K562 (cell line): ENCODE measurements at regions not wholly inside any gene's neighbourhood (a gene's known extent, or its start where the extent isn't known, plus 50 kb on each side); places are given as distances from the start of the nearest gene placed in this dataset.

Experiments
- ATAC-seq: fragments of 200-7000 bp; cut with Tn5 transposase; 3 replicates; pipeline ENCODE4 v1.9.1; 2020; ENCODE audit warnings: moderate library complexity
- BruUV-seq: library from RNA; stranded (reverse); fragments of 400-500 nt; replicated peaks from 2 replicates; lab custom pipeline; 2021; lab: Mats Ljungman, UMichigan
- CTCF ChIA-PET: fragments of 300-600 bp; formaldehyde crosslinking; extraction: SDS; loops from one replicate; lab custom pipeline; 2021; ENCODE audit warnings: low intra/inter-chr PET ratio; lab: Yijun Ruan, JAX
- POLR2A ChIA-PET: fragments of 300-600, 350-650 bp; sonication (Branson Sonifier 250); formaldehyde crosslinking; extraction: SDS; loops from one replicate; lab custom pipeline; 2021; ENCODE audit warnings: antibody characterized with exemption, inconsistent platforms; lab: Yijun Ruan, JAX
- DNase-seq, 4 experiments: peaks; one replicate each; pipeline versions ENCODE4 v3.0.0 to v3.0.0-alpha.2; 2011 to 2018; ENCODE audit warnings: low spot score in 3 of 4, mixed read lengths in 3 of 4; ENCODE audit errors: extremely low read depth in 1 of 4
- FAIRE-seq: peaks from 2 replicates; lab custom pipeline; 2011; peaks lifted over from hg19 to GRCh38; lab: Jason Lieb, UNC
- H2AFZ ChIP-seq: 2 replicates; pipeline ENCODE4 v1.6.0; 2011; ENCODE audit warnings: low read depth, low read length, control low read depth, inconsistent platforms
- H3K27ac ChIP-seq: fragments of 200-600 bp; 3 replicates; pipeline ENCODE4 v1.8.0; 2011; ENCODE audit warnings: low read depth, mild to moderate bottlenecking, control low read depth, inconsistent platforms, low read length, moderate library complexity, mixed read lengths; ENCODE audit errors: extremely low read depth
- H3K27me3 ChIP-seq, 2 experiments: fragments of 300-600 bp in 1 of 2; 2 replicates in 1 of 2; 3 replicates in 1 of 2; pipeline versions ENCODE4 v1.6.0 to v1.8.0; 2011; ENCODE audit warnings: inconsistent platforms in 2 of 2, low read length in 2 of 2, mild to moderate bottlenecking in 1 of 2, mixed read lengths in 1 of 2, moderate library complexity in 1 of 2; ENCODE audit not compliant: control insufficient read depth in 2 of 2, insufficient read depth in 2 of 2
- H3K36me3 ChIP-seq: fragments of 300-600 bp; 3 replicates; pipeline ENCODE4 v1.8.0; 2011; ENCODE audit warnings: mild to moderate bottlenecking, low read length, inconsistent platforms; ENCODE audit not compliant: control insufficient read depth, insufficient read depth
- H3K4me1 ChIP-seq, 2 experiments: fragments of 200-600 bp in 1 of 2; replicated peaks in 1 of 2; 2 replicates in 1 of 2; 3 replicates in 1 of 2; pipeline versions ENCODE4 v1.5.1 to v1.8.0; 2011; ENCODE audit warnings: inconsistent platforms in 2 of 2, low read length in 2 of 2, mild to moderate bottlenecking in 1 of 2, mixed read lengths in 1 of 2, moderate library complexity in 1 of 2; ENCODE audit not compliant: control insufficient read depth in 2 of 2, insufficient read depth in 2 of 2
- H3K4me2 ChIP-seq: 2 replicates; pipeline ENCODE4 v1.6.1; 2011; ENCODE audit warnings: low read length, control low read depth, inconsistent platforms, mixed read lengths; ENCODE audit not compliant: insufficient read depth
- H3K4me3 ChIP-seq: fragments of 200-600 bp; sonication (generic), shearing (Covaris generic); 2 replicates; pipeline ENCODE4 v1.5.1; 2016; ENCODE audit warnings: control low read depth, inconsistent platforms
- H3K79me2 ChIP-seq: fragments of 200-600 bp; 3 replicates; pipeline ENCODE4 v1.8.0; 2011; ENCODE audit warnings: low read length, inconsistent platforms; ENCODE audit not compliant: control insufficient read depth, insufficient read depth
- H3K9ac ChIP-seq, 2 experiments: 2 replicates each; pipeline versions ENCODE4 v1.6.0 to v1.6.1; 2011; ENCODE audit warnings: low read depth in 2 of 2, low read length in 2 of 2, control low read depth in 1 of 2, inconsistent platforms in 1 of 2, mild to moderate bottlenecking in 1 of 2, mixed read lengths in 1 of 2; ENCODE audit not compliant: insufficient read depth in 1 of 2
- H3K9me1 ChIP-seq: one replicate; pipeline ENCODE4 v1.6.0; 2011; ENCODE audit warnings: inconsistent platforms, mild to moderate bottlenecking, low read length, moderate library complexity; ENCODE audit not compliant: control insufficient read depth, insufficient read depth
- H3K9me3 ChIP-seq: replicated peaks from 2 replicates; pipeline ENCODE4 v1.5.1; 2011; ENCODE audit warnings: low read depth, low read length, inconsistent platforms; ENCODE audit not compliant: control insufficient read depth, insufficient read depth
- H4K20me1 ChIP-seq: replicated peaks from 2 replicates; pipeline ENCODE4 v1.6.1; 2011; ENCODE audit warnings: low read length, inconsistent platforms, mixed read lengths; ENCODE audit not compliant: control insufficient read depth, insufficient read depth
- ARID1B ChIP-seq: fragments of 450-650 bp; IDR thresholded peaks from 2 replicates; pipeline ENCODE4 v1.6.1; 2016; ENCODE audit warnings: antibody characterized with exemption, mild to moderate bottlenecking, inconsistent platforms
- BRD9 ChIP-seq: fragments of 450-650 bp; IDR thresholded peaks from 2 replicates; pipeline ENCODE4 v1.6.1; 2018; ENCODE audit warnings: low read depth; ENCODE audit not compliant: partially characterized antibody
- CBFA2T2 ChIP-seq: fragments of 450-650 bp; conservative IDR thresholded peaks from 2 replicates; pipeline ENCODE4 v1.6.1; 2017; ENCODE audit warnings: mild to moderate bottlenecking
- CBFA2T3 ChIP-seq: fragments of 450-650 bp; IDR thresholded peaks from 2 replicates; pipeline ENCODE4 v1.6.1; 2017
- CEBPZ ChIP-seq: fragments of 150-350 bp; IDR thresholded peaks from 2 replicates; pipeline ENCODE4 v1.6.1; 2014; ENCODE audit warnings: low read depth, mild to moderate bottlenecking, low read length, borderline replicate concordance
- GATA2 ChIP-seq: sonication (generic); formaldehyde crosslinking; IDR thresholded peaks from 2 replicates; pipeline ENCODE4 v1.4.0; 2020; ENCODE audit warnings: mild to moderate bottlenecking, missing genetic modification reagents
- ID3 ChIP-seq, 2 experiments: fragments of 250-450 bp in 1 of 2; fragments of 450-650 bp in 1 of 2; sonication (Bioruptor Pico) in 1 of 2; IDR thresholded peaks; 2 replicates each; pipeline versions ENCODE4 v1.6.1 to v1.8.0; 2016 to 2021; ENCODE audit warnings: mild to moderate bottlenecking in 2 of 2, moderate library complexity in 2 of 2, missing compliant biosample characterization in 1 of 2, missing genetic modification characterization in 1 of 2
- KDM4B ChIP-seq, 2 experiments: fragments of 450-650 bp in 1 of 2; sonication (generic) in 1 of 2; IDR thresholded peaks; 2 replicates each; pipeline ENCODE4 v1.6.1; 2016 to 2017; ENCODE audit warnings: borderline replicate concordance in 2 of 2, antibody characterized with exemption in 1 of 2, low read depth in 1 of 2, mild to moderate bottlenecking in 1 of 2
- MXI1 ChIP-seq: IDR thresholded peaks from 2 replicates; pipeline ENCODE4 v1.6.1; 2011; ENCODE audit warnings: low read depth, mild to moderate bottlenecking, improper control_type of control experiment, low read length
- NCOA4 ChIP-seq: fragments of 450-650 bp; IDR thresholded peaks from 2 replicates; pipeline ENCODE4 v1.6.1; 2018; ENCODE audit warnings: mild to moderate bottlenecking; ENCODE audit not compliant: partially characterized antibody
- NEUROD1 ChIP-seq: fragments of 150-350 bp; IDR thresholded peaks from 2 replicates; pipeline ENCODE4 v1.6.1; 2014; ENCODE audit warnings: borderline replicate concordance, low read length, low read depth; ENCODE audit not compliant: partially characterized antibody
- SMARCE1 ChIP-seq: fragments of 450-650 bp; IDR thresholded peaks from 2 replicates; pipeline ENCODE4 v1.7.1; 2016; ENCODE audit warnings: mild to moderate bottlenecking
- TCF3 ChIP-seq: sonication (generic); formaldehyde crosslinking; IDR thresholded peaks from 2 replicates; pipeline ENCODE4 v1.4.0; 2020; ENCODE audit warnings: mild to moderate bottlenecking, missing genetic modification reagents
- ZBTB5 ChIP-seq: fragments of 450-650 bp; IDR thresholded peaks from 2 replicates; pipeline ENCODE4 v1.6.1; 2017; ENCODE audit warnings: antibody characterized with exemption
- ZC3H11A ChIP-seq: IDR thresholded peaks from 2 replicates; pipeline ENCODE4 v1.6.1; 2012; ENCODE audit warnings: low read depth, low read length, improper control_type of control experiment
- ZNF121 ChIP-seq: sonication (generic); formaldehyde crosslinking; conservative IDR thresholded peaks from 2 replicates; pipeline ENCODE4 v1.8.0; 2022; ENCODE audit warnings: missing genetic modification reagents
- whole genome bisulfite sequencing: fragments of 100-300 bp; shearing (Covaris generic); methylation state at CpG from one replicate; pipeline ENCODE4 v1.1.6; 2016; ENCODE audit warnings: low coverage, mixed read lengths; ENCODE audit not compliant: insufficient coverage; ENCODE audit errors: missing lambda C conversion rate; 5-methylcytosine and 5-hydroxymethylcytosine counted together
- in situ Hi-C: fragments of 300-500 bp; cut with MboI; formaldehyde crosslinking; loops from 4 replicates; pipeline ENCODE4 v1.15.0; 2018; ENCODE audit warnings: inconsistent platforms, mixed read lengths
- intact Hi-C: fragments of 100-400 bp; cut with micrococcal nuclease; formaldehyde crosslinking; loops from 2 replicates; pipeline ENCODE4 v1.14.2; 2022
- TF ChIP-seq, protein P1 (sequence below): sonication (generic); formaldehyde crosslinking; IDR thresholded peaks from 2 replicates; pipeline ENCODE4 v1.8.0; 2022; ENCODE audit warnings: mild to moderate bottlenecking, low read depth, missing genetic modification reagents

DNA sequence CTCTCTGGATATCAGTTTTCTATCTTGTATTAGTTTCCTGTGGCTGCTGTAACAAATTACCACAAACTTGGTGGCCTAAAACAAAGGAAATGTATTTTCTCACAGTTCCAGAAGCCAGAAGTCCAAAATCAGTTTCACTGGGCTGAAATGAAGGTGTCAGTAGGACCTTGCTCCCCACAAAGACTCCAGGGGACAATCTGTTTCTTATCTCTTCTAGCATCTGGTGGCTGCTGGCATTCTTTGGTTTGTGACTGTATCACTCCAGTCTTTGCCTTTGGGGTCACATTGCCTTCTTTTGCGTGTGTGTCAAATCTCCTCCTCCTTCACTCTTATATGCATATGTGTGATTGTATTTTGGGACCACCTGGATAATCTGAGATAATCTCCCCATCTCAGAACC is 153.0 kb upstream of the PRPS1L1 start:
- H3K36me3 ChIP-seq = no peaks in the 10 kb centered on the region; the same call in 2 of the 3 replicates
- no peaks in the 10 kb centered on the region for H3K79me2 ChIP-seq
- no peaks in the 10 kb centered on the region for H3K9me1 ChIP-seq
- no peak overlapping the region for H3K4me2 ChIP-seq
- no peaks in the 10 kb centered on the region for H3K27me3 ChIP-seq
- intact Hi-C loops (no loop called here), in situ Hi-C loops (no loop called here)
- H3K4me1 ChIP-seq = peaks cover 3 to 43% of the 10 kb centered on the region in 2 experiments; a peak in 4 of 5 replicates
- H2AFZ ChIP-seq = peak overlapping the region; percentile 27; the same call in 1 of the 2 replicates
- no TSS peak for BruUV-seq
- no peak overlapping the region for H3K4me3 ChIP-seq
- H3K9me3 ChIP-seq = no peaks in the 10 kb centered on the region
- ATAC-seq (no peak), DNase-seq (peak in 2 of 4 experiments; percentile 19 to 37), FAIRE-seq (no peak)
- no peak overlapping the region for H3K27ac ChIP-seq
- ChIA-PET POLR2A (no interaction called here), CTCF (no interaction called here)
- 0% methylated on average over 1 of the region's 1 CpG for WGBS
- no peak overlapping the region for H3K9ac ChIP-seq
- no peaks in the 10 kb centered on the region for H4K20me1 ChIP-seq
- TF ChIP-seq ZBTB5 (no peak), NCOA4 (no peak), ZNF121 (CRISPR knock-in tag) (no peak), ZC3H11A (no peak), CEBPZ (no peak), BRD9 (no peak), ID3 (CRISPR knock-in tag; IDR thresholded peaks at IDR 0.05) (no peak), ID3 (tag; IDR thresholded peaks at IDR 0.05) (no peak), TCF3 (CRISPR knock-in tag) (peak; percentile 32; the same call in 1 of the 2 replicates), CBFA2T2 (peak; percentile 49; the same call in 1 of the 2 replicates), SMARCE1 (0 out of 2 replicates have a peak, but pooled peaks have one; percentile 19), MXI1 (no peak), ARID1B (peak; percentile 58), GATA2 (CRISPR knock-in tag) (no peak), CBFA2T3 (peak; percentile 65), NEUROD1 (no peak), KDM4B (IDR thresholded peaks at IDR 0.05; ENCODE audit: borderline replicate concordance in 2 of 2, low read depth in 1 of 2) (no peak)
- TF ChIP-seq, protein P1, sequence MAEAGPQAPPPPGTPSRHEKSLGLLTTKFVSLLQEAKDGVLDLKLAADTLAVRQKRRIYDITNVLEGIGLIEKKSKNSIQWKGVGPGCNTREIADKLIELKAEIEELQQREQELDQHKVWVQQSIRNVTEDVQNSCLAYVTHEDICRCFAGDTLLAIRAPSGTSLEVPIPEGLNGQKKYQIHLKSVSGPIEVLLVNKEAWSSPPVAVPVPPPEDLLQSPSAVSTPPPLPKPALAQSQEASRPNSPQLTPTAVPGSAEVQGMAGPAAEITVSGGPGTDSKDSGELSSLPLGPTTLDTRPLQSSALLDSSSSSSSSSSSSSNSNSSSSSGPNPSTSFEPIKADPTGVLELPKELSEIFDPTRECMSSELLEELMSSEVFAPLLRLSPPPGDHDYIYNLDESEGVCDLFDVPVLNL (CRISPR knock-in tag) = no peak
